Uterus (tissue), 3 donors: ENCODE measurements at regions not wholly inside any gene's neighbourhood (a gene's known extent, or its start where the extent isn't known, plus 50 kb on each side); places are given as distances from the start of the nearest gene placed in this dataset.

Experiments used
- DNase-seq, 2 donors: peaks; one replicate each; pipeline ENCODE4 v3.0.0-alpha.2; 2019 to 2020
- H3K27ac ChIP-seq, 2 donors: fragments of 200-600 bp; sonication (generic); 1 replicate in 1 of 2; 2 replicates in 1 of 2; pipeline ENCODE4 v1.5.1; 2016 to 2018
- H3K27me3 ChIP-seq, 2 donors: fragments of 200-600 bp; sonication (generic); one replicate each; pipeline ENCODE4 v1.5.1; 2018 to 2019; ENCODE audit warnings: control low read depth in 1 of 2
- H3K36me3 ChIP-seq, 2 donors: fragments of 200-600 bp; sonication (generic); one replicate each; pipeline ENCODE4 v1.5.1; 2019; ENCODE audit warnings: control low read depth in 1 of 2
- H3K4me1 ChIP-seq, 2 donors: fragments of 200-600 bp; sonication (generic); one replicate each; pipeline ENCODE4 v1.5.1; 2018 to 2019; ENCODE audit warnings: control low read depth in 1 of 2
- H3K4me3 ChIP-seq, 2 donors: fragments of 200-600 bp; sonication (generic); 1 replicate in 1 of 2; 2 replicates in 1 of 2; pipeline ENCODE4 v1.5.1; 2018 to 2019; ENCODE audit warnings: mild to moderate bottlenecking in 1 of 2
- H3K9me3 ChIP-seq, 2 donors: fragments of 200-600 bp; sonication (generic); one replicate each; pipeline ENCODE4 v1.5.1; 2019; ENCODE audit warnings: control low read depth in 1 of 2
- POLR2A ChIP-seq, 2 donors: fragments of 450-650 bp; IDR thresholded peaks; one replicate each; pipeline ENCODE4 v1.6.1; 2016; ENCODE audit warnings: antibody characterized with exemption in 2 of 2, mild to moderate bottlenecking in 1 of 2, moderate library complexity in 1 of 2
- intact Hi-C: fragments of 100-400 bp; cut with DNase I; formaldehyde crosslinking; loops from one replicate; pipeline ENCODE4 v1.15.1; 2023; ENCODE audit warnings: low total_unique reads
- TF ChIP-seq, protein P1 (sequence below), 4 experiments: fragments of 200-600 bp in 2 of 4; fragments of 450-650 bp in 2 of 4; sonication (generic) in 2 of 4; IDR thresholded peaks; one replicate each; pipeline ENCODE4 v1.5.1; 2016 to 2019; ENCODE audit warnings: antibody characterized with exemption in 4 of 4, mild to moderate bottlenecking in 2 of 4, moderate library complexity in 1 of 4
- donor health status: DM: yes; HTN: yes; CAD: no.

DNA sequence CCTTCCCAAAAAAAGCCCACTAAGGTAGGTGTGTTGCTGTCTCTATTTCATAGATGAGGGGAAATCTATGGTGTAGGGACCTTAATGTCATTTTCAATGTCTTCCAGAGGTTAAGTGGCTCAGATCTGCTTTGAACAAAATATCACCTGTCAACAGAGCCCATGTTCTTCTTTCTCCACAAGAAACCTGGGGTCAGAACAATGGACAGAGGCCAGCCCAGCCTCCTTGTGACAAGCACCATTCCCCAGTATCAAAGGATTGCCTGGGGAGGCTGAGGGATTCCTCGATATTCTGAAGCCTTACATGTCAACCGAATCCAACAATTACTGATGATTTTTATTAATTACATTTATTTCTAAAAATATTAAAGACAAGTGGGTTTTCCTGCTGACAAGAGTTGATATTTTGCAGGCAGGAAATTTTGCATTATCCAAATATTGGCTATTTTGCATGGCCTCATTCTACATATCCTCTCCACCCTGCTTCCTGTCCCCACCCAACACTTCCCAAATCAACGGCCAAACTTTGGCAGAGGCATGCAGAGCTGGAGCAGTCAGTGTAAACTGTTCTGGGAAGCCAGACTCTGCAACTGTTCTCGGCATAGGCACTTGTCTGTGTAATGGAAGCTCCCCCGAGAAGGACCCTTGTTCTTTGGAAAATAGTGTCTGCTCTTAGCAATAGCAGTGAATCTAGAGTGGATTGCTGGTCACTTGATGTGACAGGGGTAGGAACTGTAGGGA lies 281.5 kb downstream of the HS3ST3A1 start:
- Histone ChIP-seq H3K4me1 (no peaks in the 10 kb centered on the region), H3K9me3 (no peaks in the 10 kb centered on the region), H3K36me3 (no peaks in the 10 kb centered on the region), H3K4me3 (no peak overlapping the region), H3K27me3 (no peaks in the 10 kb centered on the region), H3K27ac (no peak overlapping the region)
- DNase-seq: peak in 1 of 2 donors; percentile 16
- TF ChIP-seq POLR2A (IDR thresholded peaks at IDR 0.05): no peak
- TF ChIP-seq, protein P1, sequence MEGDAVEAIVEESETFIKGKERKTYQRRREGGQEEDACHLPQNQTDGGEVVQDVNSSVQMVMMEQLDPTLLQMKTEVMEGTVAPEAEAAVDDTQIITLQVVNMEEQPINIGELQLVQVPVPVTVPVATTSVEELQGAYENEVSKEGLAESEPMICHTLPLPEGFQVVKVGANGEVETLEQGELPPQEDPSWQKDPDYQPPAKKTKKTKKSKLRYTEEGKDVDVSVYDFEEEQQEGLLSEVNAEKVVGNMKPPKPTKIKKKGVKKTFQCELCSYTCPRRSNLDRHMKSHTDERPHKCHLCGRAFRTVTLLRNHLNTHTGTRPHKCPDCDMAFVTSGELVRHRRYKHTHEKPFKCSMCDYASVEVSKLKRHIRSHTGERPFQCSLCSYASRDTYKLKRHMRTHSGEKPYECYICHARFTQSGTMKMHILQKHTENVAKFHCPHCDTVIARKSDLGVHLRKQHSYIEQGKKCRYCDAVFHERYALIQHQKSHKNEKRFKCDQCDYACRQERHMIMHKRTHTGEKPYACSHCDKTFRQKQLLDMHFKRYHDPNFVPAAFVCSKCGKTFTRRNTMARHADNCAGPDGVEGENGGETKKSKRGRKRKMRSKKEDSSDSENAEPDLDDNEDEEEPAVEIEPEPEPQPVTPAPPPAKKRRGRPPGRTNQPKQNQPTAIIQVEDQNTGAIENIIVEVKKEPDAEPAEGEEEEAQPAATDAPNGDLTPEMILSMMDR (IDR thresholded peaks at IDR 0.05): no peak
- intact Hi-C loops: no loop called here

DNA sequence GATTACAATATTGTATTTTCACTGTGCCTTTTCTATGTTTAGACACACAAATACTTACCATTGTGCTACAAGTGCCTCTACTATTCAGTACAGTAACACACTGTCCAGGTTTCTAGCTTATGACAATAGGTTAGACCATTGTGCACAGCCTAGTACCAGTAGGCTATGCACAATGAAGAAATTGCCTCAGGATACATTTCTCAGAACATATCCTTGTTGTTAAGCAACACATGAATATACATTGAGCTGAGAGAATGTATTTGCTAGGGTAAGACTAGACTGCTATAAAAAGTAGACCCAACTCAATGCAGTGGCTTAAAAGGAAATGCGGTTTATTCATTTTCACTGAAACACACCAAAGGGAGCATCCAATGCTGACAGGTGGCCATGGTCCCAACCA lies 285.1 kb downstream of the HS3ST3A1 start:
- Histone ChIP-seq H3K27ac (no peak overlapping the region), H3K27me3 (no peaks in the 10 kb centered on the region), H3K4me1 (no peaks in the 10 kb centered on the region), H3K4me3 (no peak overlapping the region), H3K9me3 (no peaks in the 10 kb centered on the region), H3K36me3 (no peaks in the 10 kb centered on the region)
- intact Hi-C loops: no loop called here
- no peak for DNase-seq
- no peak for TF ChIP-seq POLR2A (IDR thresholded peaks at IDR 0.05)
- TF ChIP-seq, protein P1 (IDR thresholded peaks at IDR 0.05): no peak

DNA sequence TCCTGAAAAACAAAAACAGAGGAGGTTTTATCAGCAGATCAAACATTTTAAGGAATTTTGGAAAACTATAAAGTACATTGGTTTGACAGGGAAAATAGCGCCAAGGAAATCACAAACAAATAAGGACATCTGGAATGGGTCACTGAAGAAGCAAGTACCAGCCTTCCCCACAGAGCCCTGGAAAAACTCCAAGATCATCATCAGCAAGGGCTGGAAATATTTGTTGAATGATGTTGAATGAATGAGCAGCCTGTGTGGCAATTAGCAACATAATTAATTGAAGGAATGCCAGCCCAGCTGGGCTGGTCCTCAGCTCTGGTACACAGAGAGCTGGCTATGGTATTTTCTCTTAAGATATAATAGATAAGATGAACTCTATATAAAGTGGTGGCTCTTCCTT lies 290.4 kb downstream of the HS3ST3A1 start:
- Histone ChIP-seq H3K27me3 (no peaks in the 10 kb centered on the region), H3K9me3 (no peaks in the 10 kb centered on the region), H3K4me1 (no peaks in the 10 kb centered on the region), H3K4me3 (no peak overlapping the region), H3K27ac (no peak overlapping the region), H3K36me3 (no peaks in the 10 kb centered on the region)
- no peak for DNase-seq
- TF ChIP-seq, protein P1 (IDR thresholded peaks at IDR 0.05): no peak
- TF ChIP-seq POLR2A (IDR thresholded peaks at IDR 0.05): no peak
- intact Hi-C loops: no loop called here

DNA sequence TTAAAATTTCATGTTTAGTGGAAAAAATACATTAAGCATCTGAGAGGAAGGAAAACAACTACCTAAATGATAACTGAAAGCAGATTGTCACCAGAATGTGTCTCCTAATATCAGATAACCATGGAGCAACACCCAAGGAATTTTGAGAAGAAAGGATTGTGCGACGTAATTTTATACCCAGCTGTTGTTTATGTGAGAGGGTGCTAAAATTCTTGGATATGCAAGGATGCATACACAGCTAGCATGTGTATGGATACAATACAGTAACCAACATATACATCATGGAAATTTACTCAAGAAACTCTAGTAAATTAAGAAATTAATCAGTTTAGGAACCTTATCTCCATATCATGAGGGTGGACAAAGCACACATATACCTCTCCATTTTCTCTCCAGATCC lies 290.9 kb downstream of the HS3ST3A1 start:
- H3K9me3 ChIP-seq: no peaks in the 10 kb centered on the region
- no peak overlapping the region for H3K4me3 ChIP-seq
- H3K4me1 ChIP-seq: no peaks in the 10 kb centered on the region
- no peaks in the 10 kb centered on the region for H3K36me3 ChIP-seq
- TF ChIP-seq, protein P1 (IDR thresholded peaks at IDR 0.05): no peak
- TF ChIP-seq POLR2A (IDR thresholded peaks at IDR 0.05): no peak
- DNase-seq: no peak
- H3K27ac ChIP-seq: no peak overlapping the region
- H3K27me3 ChIP-seq: no peaks in the 10 kb centered on the region
- intact Hi-C loops: no loop called here

DNA sequence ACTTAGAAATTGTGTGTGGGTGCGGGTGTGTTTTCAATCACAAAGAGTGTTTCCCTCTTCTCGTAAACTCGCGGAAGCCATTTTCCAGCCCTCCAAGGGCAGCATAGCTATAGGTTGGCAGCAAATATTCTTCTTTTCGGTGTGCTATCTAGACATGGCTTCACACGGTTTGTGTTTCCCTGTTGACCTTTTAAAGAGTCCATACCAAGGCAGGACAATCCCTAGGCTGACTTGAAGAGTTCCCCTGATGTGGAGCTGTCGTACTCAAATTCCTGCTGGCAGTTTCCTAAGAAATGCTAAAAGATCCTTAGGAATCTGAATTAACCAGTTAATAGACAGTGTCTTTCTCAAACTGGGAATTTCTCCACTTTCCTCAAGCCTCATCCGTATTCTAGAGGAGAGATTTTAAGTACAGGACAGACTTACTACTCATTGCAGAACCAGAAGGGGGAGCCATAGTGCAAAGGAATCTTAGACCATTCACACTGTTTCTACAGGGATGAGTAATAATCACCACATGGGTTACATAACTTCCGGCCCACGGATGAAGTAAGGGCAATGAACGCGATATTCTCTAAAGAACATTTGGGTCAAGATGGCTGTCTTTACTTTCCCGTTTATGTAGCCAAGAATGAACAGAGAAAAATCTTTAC lies 288.6 kb upstream of the ELAC2 start:
- H3K4me1 ChIP-seq: no peaks in the 10 kb centered on the region
- intact Hi-C loops: no loop called here
- no peak for TF ChIP-seq POLR2A (IDR thresholded peaks at IDR 0.05)
- TF ChIP-seq, protein P1 (IDR thresholded peaks at IDR 0.05): peak in 1 of 4 experiments; percentile 39
- H3K4me3 ChIP-seq: no peak overlapping the region
- H3K27me3 ChIP-seq: no peaks in the 10 kb centered on the region
- H3K36me3 ChIP-seq: no peaks in the 10 kb centered on the region
- no peak for DNase-seq
- H3K27ac ChIP-seq: no peak overlapping the region
- no peaks in the 10 kb centered on the region for H3K9me3 ChIP-seq
